Sciatic nerve (tissue), 2 donors: ENCODE measurements at regions not wholly inside any gene's neighbourhood (a gene's known extent, or its start where the extent isn't known, plus 50 kb on each side); places are given as distances from the start of the nearest gene placed in this dataset.

Source experiments
- ATAC-seq: fragments of 200-7000 bp; cut with Tn5 transposase; one replicate; pipeline ENCODE4 v1.9.1; 2020; ENCODE audit warnings: mild to moderate bottlenecking, moderate library complexity
- DNase-seq: peaks from one replicate; pipeline ENCODE4 v3.0.0-alpha.2; 2020; ENCODE audit warnings: low spot score
- intact Hi-C: fragments of 100-400 bp; cut with DNase I; formaldehyde crosslinking; loops from one replicate; pipeline ENCODE4 v1.14.2; 2022
- donor health status: DM: no; HTN: no; CAD: no.
- donor health status: DM: no; HTN: no; CAD: no.

DNA sequence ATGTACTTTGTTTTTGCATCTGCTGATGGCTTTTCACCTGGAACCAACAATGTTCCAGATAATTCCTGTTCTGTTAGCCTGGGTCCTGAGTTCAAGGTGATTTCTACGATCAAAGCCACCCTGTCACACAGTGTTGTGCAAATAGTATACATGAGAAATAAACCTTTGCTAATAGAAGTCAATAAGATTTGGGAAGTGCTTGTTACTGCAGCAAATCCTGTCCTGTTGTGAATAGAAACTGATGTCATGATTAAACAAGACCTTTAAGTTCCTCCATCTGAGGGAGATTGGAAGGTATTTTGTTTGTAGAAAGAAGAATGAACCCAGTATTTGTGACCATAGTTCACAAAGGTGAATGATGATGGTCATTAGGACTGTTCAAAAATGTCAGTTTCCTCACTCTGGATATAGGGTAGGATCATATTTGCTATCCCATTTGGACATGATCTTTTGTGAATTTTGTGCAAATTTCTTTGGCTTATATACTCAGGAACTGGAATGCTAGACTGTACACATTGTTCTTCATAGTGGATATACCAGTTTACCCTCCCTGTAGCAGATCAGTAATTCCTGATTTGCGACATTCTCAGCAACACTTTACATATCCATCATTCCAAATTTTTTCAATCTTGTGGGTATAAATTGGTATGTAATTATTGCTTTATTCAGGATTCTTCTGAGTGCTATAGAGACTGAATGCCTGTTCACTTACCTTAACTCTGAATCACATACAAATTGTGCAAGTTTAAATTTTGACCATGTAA lies 428.5 kb downstream of the METTL15 start:
- ATAC-seq (no peak), DNase-seq (no peak)
- intact Hi-C loops = loop anchor here (10.0 kb wide), 1 partner anchor 58 kb away; no protein-coding TSS in a partner anchor

DNA sequence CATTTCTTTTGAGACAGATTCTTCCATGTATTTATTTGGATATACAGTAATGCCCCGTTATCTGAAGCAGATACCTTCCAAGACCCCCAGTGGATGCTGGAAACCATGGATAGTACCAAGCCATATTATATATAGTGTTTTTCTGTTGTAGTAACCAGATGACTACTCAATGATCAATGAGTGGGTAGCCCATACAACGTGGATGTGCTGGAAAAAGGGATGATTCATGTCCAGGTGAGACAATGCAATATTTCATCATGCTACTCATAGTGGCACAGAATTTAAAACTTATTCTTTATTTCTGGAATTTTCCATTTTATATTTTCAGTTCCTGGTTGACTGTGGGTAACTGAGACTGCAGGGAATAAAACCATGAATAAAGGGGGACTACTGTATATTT lies 427.5 kb downstream of the METTL15 start:
- intact Hi-C loops = loop anchor here (10.0 kb wide), 1 partner anchor 59 kb away; no protein-coding TSS in a partner anchor
- DNase-seq = no peak
- ATAC-seq = no peak

DNA sequence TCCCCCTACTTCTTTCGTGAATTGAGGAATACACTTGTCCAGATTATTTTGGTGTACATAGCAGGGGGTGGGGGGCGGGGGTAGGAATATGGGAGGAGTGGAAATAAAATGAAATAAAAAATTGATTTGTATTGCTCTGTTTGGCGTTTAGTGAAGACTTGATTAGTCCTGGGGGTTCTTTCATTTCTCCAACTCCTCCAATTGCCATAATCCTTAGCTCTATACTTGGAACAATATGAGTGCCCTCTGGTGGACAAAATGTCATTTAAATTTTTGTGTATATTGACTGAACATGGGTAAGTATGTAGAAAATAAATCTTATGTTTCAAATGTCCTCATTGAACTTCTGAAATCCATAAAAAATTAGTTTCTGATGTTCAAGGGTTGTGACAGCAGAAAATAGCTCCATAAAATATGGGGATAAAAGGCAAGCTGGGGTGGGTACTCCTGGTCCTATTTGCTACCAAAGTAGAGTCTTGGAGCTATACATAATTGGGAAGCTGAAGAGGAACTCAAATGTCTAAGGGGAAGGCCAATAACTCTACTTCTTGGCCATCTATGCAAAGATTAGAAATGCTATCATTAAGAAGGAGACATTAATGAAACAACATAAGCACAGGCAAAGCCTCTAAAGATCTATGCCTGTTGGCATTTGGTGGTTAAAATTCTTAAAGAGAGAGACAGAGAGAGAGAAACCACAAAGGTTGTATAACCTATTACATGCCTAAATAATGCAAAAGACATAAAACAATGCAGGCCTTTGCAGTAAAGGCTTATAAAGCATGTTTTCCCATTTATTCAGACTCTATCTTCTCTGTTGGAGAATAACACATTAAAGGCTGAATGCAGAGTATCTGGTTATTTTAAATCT lies 421.6 kb downstream of the METTL15 start:
- DNase-seq (no peak), ATAC-seq (no peak)
- intact Hi-C loops = loop anchor here (10.0 kb wide), 1 partner anchor 65 kb away; no protein-coding TSS in a partner anchor

GRCh38 chr11:28529046-28529445 lies 420.9 kb downstream of the METTL15 start:
- no peak for DNase-seq
- no peak for ATAC-seq
- intact Hi-C loops = no loop called here

DNA sequence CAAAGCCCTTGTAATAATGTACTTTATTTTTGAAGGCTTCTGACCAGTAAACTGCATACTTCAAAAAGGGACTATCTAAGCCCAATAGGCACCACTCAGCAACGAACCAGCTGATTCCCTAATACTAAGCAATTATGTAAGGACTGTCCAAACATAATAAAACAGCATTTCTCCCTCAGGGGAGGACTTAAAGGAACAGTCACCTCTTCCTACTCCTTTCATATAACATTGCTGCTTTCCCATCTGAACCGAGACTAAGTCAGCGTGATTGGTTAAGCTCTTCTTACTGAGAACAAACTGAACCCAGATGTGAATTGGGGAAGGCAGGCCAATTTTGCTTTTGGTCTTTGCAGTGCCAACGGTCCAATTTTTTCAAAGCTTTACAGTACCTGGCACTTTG lies 420.0 kb downstream of the METTL15 start:
- intact Hi-C loops = no loop called here
- DNase-seq = no peak
- ATAC-seq = no peak

GRCh38 chr11:28526406-28526751 lies 418.2 kb downstream of the METTL15 start:
- intact Hi-C loops = no loop called here
- ATAC-seq (no peak), DNase-seq (no peak)

DNA sequence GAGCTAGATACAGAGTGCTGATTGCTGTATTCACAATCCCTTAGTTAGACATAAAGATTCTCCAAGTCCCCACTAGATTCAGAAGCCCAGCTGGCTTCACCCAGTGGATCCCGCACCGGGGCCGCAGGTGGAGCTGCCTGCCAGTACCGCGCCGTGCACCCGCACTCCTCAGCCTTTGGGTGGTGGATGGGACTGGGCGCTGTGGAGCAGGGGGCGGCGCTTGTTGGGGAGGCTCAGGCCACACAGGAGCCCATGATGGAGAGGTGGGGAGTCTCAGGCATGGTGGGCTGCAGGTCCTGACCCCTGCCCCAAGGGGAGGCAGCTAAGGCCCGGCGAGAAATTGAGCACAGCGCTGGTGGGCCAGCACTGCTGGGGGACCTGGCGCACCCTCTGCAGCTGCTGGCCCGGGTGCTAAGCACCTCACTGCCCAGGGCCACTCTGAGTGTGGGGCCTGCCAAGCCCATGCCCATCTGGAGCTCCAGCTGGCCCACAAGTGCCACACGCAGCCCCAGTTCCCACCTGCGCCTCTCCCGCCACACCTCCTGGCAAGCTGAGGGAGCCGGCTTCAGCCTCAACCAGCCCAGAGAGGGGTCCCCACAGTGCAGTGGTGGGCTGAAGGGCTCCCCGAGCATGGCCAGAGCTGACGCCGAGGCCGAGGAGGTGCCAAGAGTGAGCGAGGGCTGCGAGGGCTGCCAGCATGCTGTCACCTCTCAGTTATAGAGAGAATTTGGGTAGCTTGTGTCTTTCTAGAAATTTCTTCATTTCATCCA lies 417.6 kb downstream of the METTL15 start:
- DNase-seq (no peak), ATAC-seq (no peak)
- intact Hi-C loops = no loop called here

GRCh38 chr11:28524098-28524497 lies 415.9 kb downstream of the METTL15 start:
- DNase-seq (no peak), ATAC-seq (no peak)
- intact Hi-C loops = no loop called here

GRCh38 chr11:28521075-28521474 lies 412.9 kb downstream of the METTL15 start:
- ATAC-seq = no peak
- no peak for DNase-seq
- intact Hi-C loops = no loop called here

DNA sequence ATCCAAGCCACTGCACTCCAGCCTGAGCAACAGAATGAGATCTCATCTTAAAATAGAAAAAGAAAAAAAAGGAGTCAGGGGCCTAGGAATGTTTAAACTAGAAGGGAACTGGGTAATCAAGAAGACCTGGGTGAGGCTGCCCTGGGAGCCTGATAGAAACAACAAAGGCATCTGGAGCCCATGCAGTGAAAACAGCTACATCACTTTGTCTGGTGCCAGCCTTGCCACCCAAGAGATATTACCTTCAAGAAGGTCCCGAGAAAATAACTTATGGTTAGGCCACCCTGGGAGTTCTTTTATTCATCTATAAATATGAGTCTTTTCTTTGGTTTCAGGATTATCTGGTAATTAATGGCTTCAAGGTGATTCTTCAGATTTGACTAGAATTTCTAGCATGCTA lies 412.1 kb downstream of the METTL15 start:
- DNase-seq = no peak
- intact Hi-C loops = no loop called here
- no peak for ATAC-seq

- no peak for ATAC-seq
- intact Hi-C loops = no loop called here
Measured at GRCh38 chr11:28518825-28519224, 410.6 kb downstream of the METTL15 start.

DNA sequence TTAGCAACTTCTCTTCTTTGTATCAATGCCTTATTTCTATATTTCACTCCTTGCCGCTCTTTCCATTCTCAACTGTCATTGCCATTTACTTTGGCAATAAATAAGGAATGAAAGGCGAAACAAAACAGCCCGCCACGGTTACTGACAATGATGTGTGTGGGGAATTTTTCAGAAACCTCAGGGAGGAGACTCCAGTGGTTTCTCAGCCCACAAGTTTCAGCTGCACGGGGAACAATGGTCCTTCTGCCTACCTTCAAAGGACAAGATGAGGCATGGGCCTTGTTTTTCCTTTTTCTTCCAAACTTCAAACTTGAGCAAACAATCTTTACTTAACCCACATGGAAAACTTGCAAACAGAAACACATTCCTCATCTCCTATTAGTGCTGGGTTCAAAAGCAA lies 409.4 kb downstream of the METTL15 start:
- intact Hi-C loops = no loop called here
- no peak for ATAC-seq
- no peak for DNase-seq

More at GRCh38 chr11:28518825-28519224, 410.6 kb downstream of the METTL15 start:
- no peak for DNase-seq

GRCh38 chr11:28514391-28514790 lies 406.2 kb downstream of the METTL15 start:
- ATAC-seq (no peak), DNase-seq (no peak)
- intact Hi-C loops = no loop called here

GRCh38 chr11:28512143-28512756 lies 404.1 kb downstream of the METTL15 start:
- DNase-seq (no peak), ATAC-seq (no peak)
- intact Hi-C loops = no loop called here

- ATAC-seq (no peak), DNase-seq (no peak)
- intact Hi-C loops = no loop called here
Measured at GRCh38 chr11:28505232-28505631, 397.0 kb downstream of the METTL15 start.

GRCh38 chr11:28504555-28505110 lies 396.4 kb downstream of the METTL15 start:
- ATAC-seq (no peak), DNase-seq (no peak)
- intact Hi-C loops = no loop called here

GRCh38 chr11:28495333-28495732 lies 387.1 kb downstream of the METTL15 start:
- DNase-seq (no peak), ATAC-seq (no peak)
- intact Hi-C loops = no loop called here

DNA sequence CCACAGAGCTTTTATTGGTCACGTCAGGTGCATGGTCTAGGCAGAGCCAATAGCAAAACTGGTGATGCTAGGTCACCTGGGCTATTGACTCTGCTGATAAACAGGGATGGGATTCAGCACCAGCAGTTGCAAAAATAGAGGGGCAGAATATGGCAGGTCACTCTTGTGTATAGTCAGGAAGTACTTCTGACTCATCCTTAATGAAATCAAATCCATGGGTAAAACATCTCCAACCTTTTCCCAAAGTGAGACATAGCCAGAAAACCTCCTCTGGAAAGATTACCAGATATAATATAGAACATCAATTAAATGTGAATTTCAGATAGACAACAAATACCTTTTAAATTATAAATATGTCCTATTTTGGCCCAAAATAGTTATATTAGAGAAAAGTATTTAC lies 383.2 kb downstream of the METTL15 start:
- intact Hi-C loops = no loop called here
- ATAC-seq (no peak), DNase-seq (no peak)
